ENCODE measurements at regions not wholly inside any gene's neighbourhood (a gene's known extent, or its start where the extent isn't known, plus 50 kb on each side); places are given as distances from the start of the nearest gene placed in this dataset.
"Not testable (repeated sequence)": the region's sequence is repeated elsewhere in the genome, so short reads cannot be mapped to it uniquely, and the experiment has no call there.

DNA sequence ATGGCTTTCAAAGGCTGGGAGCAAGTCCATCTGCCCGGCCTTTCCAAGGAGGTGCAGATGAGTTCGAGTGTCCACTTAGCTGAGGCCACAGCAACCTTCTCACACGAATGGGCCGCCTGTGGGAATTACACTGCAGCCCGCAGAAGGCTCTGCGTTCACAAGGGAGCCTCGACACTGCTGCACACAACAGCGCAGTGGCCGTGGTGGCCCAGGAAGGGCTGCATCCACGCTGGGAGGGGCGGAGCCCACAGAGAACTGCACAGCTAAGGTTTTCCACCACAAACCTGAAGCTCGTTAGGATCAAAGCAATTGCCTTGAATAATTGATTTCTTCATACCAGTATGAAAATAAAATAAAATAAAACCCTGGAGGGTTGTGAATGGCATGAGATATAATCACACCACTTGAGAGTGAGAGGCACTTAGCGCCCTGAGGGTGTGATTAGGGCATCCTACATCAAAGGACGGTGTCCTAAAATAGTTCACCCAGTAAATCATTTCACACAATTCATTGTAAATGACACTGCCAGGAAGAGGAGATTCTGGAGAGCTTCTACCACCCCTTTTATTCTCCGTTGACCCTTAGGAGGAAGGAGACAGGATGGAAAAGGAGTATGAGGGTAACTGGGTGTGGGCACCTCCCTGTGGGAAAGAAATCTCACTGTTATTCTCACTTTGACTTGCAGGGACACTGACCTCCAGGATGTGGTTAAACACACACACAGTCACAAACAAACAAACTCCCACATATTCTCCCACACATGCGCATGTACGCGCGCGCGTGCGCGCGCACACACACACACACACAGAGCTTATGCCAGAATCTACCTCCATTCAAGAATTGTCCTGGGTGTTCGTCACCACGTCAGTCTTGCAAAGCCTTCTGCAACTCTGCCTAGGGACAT, 256.6 kb upstream of the ID2 start:
- DNase-seq: no peak

DNA sequence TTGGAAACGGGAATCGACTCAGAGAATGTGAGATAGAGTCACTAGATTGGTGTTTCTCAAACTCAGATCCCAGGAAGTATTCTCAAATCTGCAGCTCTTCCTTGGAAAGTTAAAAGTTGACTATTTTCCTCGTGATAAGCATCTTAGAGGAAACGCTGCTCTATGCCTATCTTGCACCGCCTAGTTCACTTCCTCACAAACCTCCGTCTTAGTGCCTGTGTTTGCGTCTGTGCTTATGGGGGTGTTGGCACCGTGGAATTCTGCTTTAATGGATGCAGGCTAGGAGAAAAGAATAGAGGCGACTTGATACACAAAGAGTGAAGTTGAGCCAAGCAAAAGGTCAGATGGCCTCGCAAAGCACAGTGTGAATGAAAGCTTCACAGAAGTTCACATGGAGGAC, 255.3 kb upstream of the ID2 start:
- no peak for DNase-seq

- peak; percentile 56 for DNase-seq
Measured at GRCh38 chr2:8427211-8427610, 254.6 kb upstream of the ID2 start.

- DNase-seq: no peak
Measured at GRCh38 chr2:8430628-8431027, 251.2 kb upstream of the ID2 start.

DNA sequence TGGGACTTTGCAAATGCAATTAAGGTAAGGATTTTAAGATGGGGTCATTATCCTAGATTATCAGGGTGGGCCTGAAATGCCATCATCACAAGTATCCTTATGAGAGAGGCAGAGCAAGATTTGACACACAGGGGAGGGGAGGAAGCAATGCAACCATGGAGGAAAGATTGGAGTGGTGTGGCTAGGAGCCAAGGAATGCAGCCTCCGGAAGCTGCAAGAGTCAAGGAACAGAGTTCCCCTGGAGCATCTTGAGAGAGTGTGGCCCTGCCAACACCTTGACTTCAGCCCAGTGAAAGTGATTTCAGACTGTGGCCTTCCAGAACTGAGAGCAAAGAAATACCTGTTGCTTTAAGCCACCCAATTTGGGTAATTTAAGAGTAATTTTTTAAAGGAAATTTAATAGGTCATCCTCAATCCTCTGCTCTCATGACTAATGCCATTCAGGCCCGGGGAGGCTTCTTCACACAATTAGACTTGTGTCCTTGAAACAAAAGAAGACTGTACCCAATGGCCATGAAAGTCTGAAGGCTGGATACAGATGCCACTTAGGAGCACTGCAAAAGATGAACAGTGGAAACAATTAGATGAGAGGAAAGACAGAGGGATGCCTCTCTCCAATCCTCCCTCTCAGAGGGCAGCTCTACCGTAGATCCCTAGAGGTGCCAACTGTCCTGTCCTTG, 250.3 kb upstream of the ID2 start:
- DNase-seq: no peak

DNA sequence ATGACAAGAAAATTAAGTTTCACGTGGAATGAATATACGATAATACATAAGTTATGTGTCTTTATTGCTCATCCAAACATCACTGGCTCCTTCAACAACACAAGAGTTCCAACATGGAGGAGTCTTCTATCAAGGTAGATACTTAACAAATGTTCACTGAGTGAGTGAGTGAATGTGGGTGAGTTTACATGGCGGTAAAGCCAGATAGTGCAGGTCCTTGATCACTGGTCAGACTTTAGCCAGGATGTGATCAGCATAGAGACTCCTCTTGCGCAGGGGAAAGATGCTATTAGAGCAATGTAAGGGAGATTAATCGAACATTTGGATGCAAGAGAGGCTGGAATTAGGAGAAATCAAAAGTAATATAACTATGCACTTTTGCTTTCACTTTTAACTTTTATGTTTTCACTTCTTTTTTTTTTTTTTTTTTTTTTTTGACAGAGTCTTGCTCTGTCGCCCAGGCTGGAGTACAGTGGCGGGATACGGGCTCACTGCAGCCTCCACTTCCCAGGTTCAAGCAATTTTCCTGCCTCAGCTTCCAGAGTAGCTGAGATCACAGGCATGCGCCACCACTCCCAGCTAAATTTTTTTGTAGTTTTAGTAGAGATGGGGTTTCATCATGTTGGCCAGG, 249.0 kb upstream of the ID2 start:
- DNase-seq: no peak

DNA sequence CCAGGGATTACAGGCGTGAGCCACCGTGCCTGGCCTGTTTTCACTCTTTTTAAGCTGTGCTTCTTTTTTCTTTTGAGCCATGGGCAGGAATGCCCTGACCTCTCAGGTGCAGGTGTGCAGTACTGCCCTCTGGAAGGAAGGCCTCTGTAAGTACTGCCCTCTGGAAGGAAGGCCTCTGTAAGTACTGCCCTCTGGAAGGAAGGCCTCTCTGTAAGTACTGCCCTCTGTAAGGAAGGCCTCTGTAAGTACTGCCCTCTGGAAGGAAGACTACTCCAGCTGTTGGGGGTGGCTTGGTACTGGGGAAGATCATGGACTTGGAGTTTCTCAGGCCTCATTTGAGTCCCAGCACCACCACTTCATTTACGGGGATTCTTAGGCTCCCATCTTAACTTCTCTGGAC, 248.5 kb upstream of the ID2 start:
- DNase-seq: no peak

GRCh38 chr2:8435608-8436007, 246.2 kb upstream of the ID2 start:
- DNase-seq: no peak

GRCh38 chr2:8436585-8436984, 245.3 kb upstream of the ID2 start:
- no peak for DNase-seq

DNA sequence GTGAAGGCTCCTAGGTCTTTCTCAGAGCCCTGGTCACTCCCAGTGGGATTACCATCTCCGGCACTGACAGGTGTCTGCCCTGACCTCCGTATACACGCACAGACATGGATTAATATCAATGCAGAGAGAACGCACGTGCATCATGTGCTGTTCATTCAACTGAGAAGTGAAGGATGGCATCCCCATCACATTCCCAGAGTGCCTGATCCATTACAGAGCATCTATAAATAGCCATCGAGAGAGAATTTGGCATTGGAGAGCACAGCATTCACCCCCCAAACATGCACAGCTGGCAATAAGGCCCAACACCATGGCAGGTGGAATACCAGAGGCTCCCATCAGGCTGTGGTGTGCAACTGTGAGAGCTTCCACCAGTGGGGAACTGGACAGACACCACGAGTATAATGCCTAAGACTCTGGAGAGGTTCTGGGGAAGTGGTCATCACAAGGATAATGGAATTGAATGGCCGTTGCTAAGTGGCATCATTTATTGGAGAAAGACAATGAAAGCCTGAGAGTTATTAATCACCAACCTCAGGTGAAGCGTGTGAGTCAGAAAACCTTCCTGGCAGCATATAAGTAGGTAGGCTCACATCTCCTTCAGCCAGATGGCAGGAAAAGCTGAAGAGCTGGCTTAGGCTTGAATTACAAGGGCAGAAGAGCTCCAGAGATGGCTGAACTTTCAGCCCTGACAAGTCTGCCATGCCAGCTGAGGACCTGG, 244.5 kb upstream of the ID2 start:
- no peak for DNase-seq

DNA sequence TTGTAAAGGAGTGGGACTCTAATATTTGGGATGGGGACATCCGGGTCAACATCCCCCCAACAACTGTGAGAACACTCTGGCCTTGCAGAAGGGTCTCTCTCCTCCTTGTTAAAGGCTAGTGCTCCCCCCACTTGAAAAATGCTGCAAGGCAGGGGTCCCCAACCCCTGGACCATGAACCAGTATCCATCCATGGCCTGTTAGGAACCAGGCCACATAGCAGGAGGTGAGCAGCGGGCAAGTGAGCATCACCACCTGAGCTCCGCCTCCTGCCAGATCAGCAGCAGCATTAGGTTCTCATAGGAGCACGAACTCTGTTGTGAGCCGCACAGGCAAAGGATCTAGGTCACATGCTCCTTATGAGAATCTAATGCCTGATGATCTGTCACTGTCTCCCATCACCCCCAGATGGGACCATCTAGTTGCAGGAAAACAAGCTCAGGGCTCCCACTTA, 243.9 kb upstream of the ID2 start:
- DNase-seq: no peak

- DNase-seq: peak; percentile 67
Measured at GRCh38 chr2:8438476-8438875, 243.4 kb upstream of the ID2 start.

DNA sequence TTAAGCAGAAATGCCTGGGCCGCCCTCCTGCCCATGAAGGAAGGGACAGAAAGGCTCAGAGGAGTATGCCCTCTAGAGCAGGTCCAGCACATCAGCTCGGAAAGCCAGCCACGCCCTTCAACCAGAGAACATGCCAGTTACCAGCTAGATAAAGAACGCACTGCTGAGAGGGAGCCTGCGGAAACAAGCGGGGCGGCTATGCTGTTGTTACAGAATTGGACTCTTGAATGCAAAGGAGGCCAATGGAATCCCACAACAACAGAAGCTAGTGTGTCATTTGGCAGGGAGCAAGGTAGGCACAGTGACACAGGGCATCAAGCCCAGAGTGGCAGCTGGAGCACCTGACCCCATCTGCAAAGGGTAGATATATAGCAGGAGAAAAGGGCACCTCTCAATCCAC, 242.9 kb upstream of the ID2 start:
- DNase-seq: peak; percentile 56

DNA sequence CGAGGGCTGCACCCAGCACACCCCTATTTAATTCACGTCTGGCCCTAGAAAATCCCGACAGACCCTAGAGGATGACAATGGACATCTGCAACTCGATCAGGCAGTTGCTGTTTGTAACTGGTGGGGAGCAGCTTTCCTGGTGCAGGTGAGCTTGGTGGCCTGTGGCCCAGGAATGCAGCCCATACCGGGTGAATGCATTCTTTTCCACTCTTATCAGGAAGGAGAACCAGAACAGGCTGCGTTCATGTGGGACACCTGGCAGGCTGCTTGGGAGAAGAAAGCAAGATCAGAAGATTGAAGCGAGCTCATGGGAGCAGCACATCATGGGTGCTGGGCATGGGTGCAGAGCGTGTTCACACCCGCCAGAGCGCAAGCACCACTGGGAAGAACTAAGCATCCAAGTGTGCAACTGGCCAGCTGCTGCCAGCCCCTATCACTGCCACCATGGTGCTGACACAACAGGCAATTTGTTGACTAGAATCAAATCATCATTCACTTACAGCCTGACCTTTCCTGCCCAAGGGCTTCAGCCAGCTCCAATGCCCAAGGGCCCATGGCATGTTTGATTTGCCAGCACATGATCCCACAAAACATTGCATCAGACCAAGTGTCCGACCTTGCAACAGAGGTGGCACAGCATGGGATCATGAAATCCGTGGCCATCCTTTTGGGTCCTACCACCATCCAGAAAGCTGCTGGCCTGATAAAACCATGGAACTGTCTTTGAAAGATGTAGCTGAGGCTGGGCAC, 241.7 kb upstream of the ID2 start:
- no peak for DNase-seq

GRCh38 chr2:8441371-8441770, 240.5 kb upstream of the ID2 start:
- no peak for DNase-seq

- DNase-seq: peak; percentile 61
Measured at GRCh38 chr2:8441986-8442385, 239.9 kb upstream of the ID2 start.

DNA sequence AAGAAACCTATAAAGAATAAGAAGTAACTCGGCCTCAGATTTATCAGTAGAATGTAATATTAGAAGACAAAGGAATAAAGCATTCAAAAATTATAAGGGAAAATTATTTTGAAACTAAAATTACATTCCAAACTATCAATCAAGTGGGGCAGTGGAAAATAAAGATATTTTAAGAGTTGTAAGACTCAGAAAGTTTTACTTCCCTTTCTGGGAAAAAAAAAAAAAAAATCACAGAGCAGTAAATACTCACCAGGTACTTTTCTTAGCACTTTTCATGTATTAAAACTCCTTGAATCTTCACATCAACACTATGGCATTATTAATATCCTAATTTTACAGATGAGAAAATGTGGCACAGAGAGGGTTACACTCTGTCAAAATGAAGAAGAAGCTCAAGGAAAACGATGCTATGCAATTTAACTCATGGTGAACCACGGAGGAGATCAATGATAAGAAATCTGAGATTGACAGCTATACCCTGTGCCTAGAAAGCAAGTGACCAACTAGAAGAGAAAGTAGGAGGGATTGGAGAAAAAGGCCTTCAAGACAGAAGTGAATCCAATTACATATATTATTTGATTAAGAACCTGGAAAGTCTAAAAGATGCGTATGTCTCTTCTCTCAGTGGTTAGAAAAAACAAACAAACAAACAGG, 238.9 kb upstream of the ID2 start:
- peak; percentile 24 for DNase-seq

- DNase-seq: no peak
Measured at GRCh38 chr2:8445580-8445979, 236.3 kb upstream of the ID2 start.

- DNase-seq: not testable (repeated sequence)
Measured at GRCh38 chr2:8446751-8447150, 235.1 kb upstream of the ID2 start.

DNA sequence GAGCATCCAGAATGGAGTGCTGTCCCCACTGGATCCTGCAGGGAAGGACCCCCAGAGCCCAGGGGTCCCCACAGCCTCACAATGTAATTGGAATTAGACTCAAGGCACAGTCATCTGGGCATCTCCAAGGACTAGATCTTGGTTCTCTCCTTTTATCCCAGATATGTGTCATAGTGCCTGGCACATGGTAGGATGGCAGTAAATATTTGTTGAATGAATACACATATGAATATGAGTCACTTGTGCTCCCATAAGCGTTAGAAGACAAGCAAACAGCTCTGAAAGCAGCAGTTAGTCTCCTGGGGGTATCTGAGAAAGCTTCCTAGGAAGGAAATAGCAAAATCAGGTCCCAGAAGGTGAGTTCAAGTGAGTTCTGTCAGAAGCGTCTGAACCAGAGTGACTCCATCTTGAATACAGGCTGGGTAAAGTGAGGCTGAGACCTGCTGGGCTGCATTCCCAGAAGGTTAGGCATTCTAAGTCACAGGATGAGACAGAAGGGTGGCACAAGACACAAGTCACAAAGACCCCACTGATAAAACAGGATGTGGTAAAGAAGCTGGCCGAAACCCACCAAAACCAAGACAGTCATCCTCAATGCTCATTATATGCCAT, 234.1 kb upstream of the ID2 start:
- DNase-seq: no peak

DNA sequence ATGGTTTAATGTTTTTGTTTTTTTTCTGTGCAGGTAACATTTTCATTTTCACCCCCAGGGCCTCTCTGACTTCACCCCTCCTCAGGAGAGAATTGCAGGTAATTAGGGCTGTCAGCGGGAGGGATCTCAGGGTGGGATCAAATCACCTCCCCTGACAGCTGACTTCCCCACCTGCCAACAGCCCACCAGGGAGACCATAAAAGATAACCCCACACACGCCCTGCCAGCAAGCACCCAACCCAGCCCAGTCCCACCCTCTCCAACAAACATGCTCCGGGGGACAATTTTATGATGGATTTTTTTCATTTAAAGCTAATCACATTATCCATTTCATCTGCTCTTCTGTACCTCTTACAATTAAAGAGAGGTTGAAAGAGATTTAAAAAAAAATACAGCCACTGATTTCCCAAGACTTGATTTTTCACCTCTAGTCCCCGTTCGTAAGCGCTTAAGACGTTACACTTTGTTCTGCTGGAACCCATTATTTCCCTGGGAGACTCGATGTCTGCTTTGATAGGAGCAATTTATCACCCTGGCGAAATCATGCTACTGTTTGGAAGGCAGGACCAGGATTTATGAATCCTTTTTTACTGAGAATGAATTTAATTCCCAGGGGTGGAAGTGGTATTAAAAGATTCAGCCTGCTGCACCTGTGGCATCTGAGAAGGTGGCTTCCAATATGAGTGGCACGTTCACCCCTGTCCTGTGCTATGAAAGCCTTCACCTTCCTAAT, 232.9 kb upstream of the ID2 start:
- no peak for DNase-seq
